HG02759 (cell line): ENCODE measurements at regions not wholly inside any gene's neighbourhood (a gene's known extent, or its start where the extent isn't known, plus 50 kb on each side); places are given as distances from the start of the nearest gene placed in this dataset.
"Not testable (repeated sequence)": the region's sequence is repeated elsewhere in the genome, so short reads cannot be mapped to it uniquely, and the experiment has no call there.

Experiments used
- ATAC-seq: cut with Tn5 transposase; IDR thresholded peaks from one replicate; pipeline ENCODE4 v1.9.1; 2021; ENCODE audit warnings: mild to moderate bottlenecking, moderate library complexity; ENCODE audit not compliant: unreplicated experiment

- no peak for ATAC-seq
These were observed 404.8 kb upstream of the ATP11B start for GRCh38 chr3:182388506-182388905.

- no peak for ATAC-seq
These were observed 404.1 kb upstream of the ATP11B start for GRCh38 chr3:182389071-182389815.

- ATAC-seq = no peak
These were observed 402.9 kb upstream of the ATP11B start for GRCh38 chr3:182390421-182390820.

GRCh38 chr3:182392182-182392937 lies 400.9 kb upstream of the ATP11B start:
- no peak for ATAC-seq

GRCh38 chr3:182393151-182393550 lies 400.2 kb upstream of the ATP11B start:
- no peak for ATAC-seq

- ATAC-seq = no peak
These were observed 399.4 kb upstream of the ATP11B start for GRCh38 chr3:182393830-182394367.

- ATAC-seq = no peak
These were observed 396.1 kb upstream of the ATP11B start for GRCh38 chr3:182397164-182397563.

GRCh38 chr3:182399978-182400737 lies 393.1 kb upstream of the ATP11B start:
- ATAC-seq = no peak

- ATAC-seq = no peak
These were observed 392.5 kb upstream of the ATP11B start for GRCh38 chr3:182400838-182401237.

GRCh38 chr3:182404031-182404430 lies 389.3 kb upstream of the ATP11B start:
- no peak for ATAC-seq

- no peak for ATAC-seq
These were observed 387.5 kb upstream of the ATP11B start for GRCh38 chr3:182405759-182406158.

- no peak for ATAC-seq
These were observed 386.5 kb upstream of the ATP11B start for GRCh38 chr3:182406786-182407185.

GRCh38 chr3:182410051-182410450 lies 383.3 kb upstream of the ATP11B start:
- no peak for ATAC-seq

GRCh38 chr3:182412066-182412465 lies 381.2 kb upstream of the ATP11B start:
- ATAC-seq = no peak

- ATAC-seq = no peak
These were observed 380.2 kb upstream of the ATP11B start for GRCh38 chr3:182413061-182413460.

GRCh38 chr3:182413682-182414081 lies 379.6 kb upstream of the ATP11B start:
- ATAC-seq = no peak

GRCh38 chr3:182414586-182414985 lies 378.7 kb upstream of the ATP11B start:
- no peak for ATAC-seq

GRCh38 chr3:182420741-182421140 lies 372.6 kb upstream of the ATP11B start:
- no peak for ATAC-seq

- ATAC-seq = no peak
These were observed 369.3 kb upstream of the ATP11B start for GRCh38 chr3:182424006-182424405.

- not testable (repeated sequence) for ATAC-seq
These were observed 367.2 kb upstream of the ATP11B start for GRCh38 chr3:182425926-182426718.
